GM12874 (cell line): ENCODE measurements at regions not wholly inside any gene's neighbourhood (a gene's known extent, or its start where the extent isn't known, plus 50 kb on each side); places are given as distances from the start of the nearest gene placed in this dataset.

Experiments used
- CTCF ChIP-seq: IDR thresholded peaks from 2 replicates; pipeline ENCODE4 v1.5.1; 2011; ENCODE audit warnings: low read depth, mild to moderate bottlenecking, control low read depth, low read length, moderate library complexity; ENCODE audit not compliant: insufficient read depth

GRCh38 chr12:92360543-92360942, 214.9 kb upstream of the BTG1 start:
- TF ChIP-seq CTCF, result no peak

- no peak for TF ChIP-seq CTCF
These were observed 214.0 kb upstream of the BTG1 start for GRCh38 chr12:92359581-92360209.

GRCh38 chr12:92357584-92358261, 212.1 kb upstream of the BTG1 start:
- TF ChIP-seq CTCF, result no peak

GRCh38 chr12:92356425-92356824, 210.8 kb upstream of the BTG1 start:
- no peak for TF ChIP-seq CTCF

GRCh38 chr12:92349635-92350034, 204.0 kb upstream of the BTG1 start:
- TF ChIP-seq CTCF, result no peak

- no peak for TF ChIP-seq CTCF
These were observed 196.9 kb upstream of the BTG1 start for GRCh38 chr12:92342574-92342973.

- no peak for TF ChIP-seq CTCF
These were observed 195.5 kb upstream of the BTG1 start for GRCh38 chr12:92341065-92341668.
